HL-60 (cell line): ENCODE measurements at regions not wholly inside any gene's neighbourhood (a gene's known extent, or its start where the extent isn't known, plus 50 kb on each side); places are given as distances from the start of the nearest gene placed in this dataset.
"Not testable (repeated sequence)": the region's sequence is repeated elsewhere in the genome, so short reads cannot be mapped to it uniquely, and the experiment has no call there.

ENCODE experiments used
- CTCF ChIP-seq: IDR thresholded peaks from one replicate; pipeline ENCODE4 v1.5.1; 2011; ENCODE audit warnings: low read length, control low read depth, inconsistent platforms; ENCODE audit not compliant: insufficient read depth
- GABPA ChIP-seq: IDR thresholded peaks from 2 replicates; pipeline ENCODE4 v1.6.1; 2012; ENCODE audit warnings: low read depth
- POLR2AphosphoS5 ChIP-seq: IDR thresholded peaks from 2 replicates; pipeline ENCODE4 v1.6.1; 2012; ENCODE audit warnings: low read depth
- REST ChIP-seq: IDR thresholded peaks from 2 replicates; pipeline ENCODE4 v1.6.1; 2012; ENCODE audit warnings: low read depth; ENCODE audit not compliant: insufficient replicate concordance
- SPI1 ChIP-seq: IDR thresholded peaks from 2 replicates; pipeline ENCODE4 v1.6.1; 2012; ENCODE audit warnings: low read depth, mild to moderate bottlenecking, borderline replicate concordance

GRCh38 chr21:16224756-16225155, 495.0 kb downstream of the USP25 start:
- TF ChIP-seq REST, CTCF, POLR2AphosphoS5, GABPA, SPI1: not testable (repeated sequence)
